ENCODE measurements at regions not wholly inside any gene's neighbourhood (a gene's known extent, or its start where the extent isn't known, plus 50 kb on each side); places are given as distances from the start of the nearest gene placed in this dataset.

DNA sequence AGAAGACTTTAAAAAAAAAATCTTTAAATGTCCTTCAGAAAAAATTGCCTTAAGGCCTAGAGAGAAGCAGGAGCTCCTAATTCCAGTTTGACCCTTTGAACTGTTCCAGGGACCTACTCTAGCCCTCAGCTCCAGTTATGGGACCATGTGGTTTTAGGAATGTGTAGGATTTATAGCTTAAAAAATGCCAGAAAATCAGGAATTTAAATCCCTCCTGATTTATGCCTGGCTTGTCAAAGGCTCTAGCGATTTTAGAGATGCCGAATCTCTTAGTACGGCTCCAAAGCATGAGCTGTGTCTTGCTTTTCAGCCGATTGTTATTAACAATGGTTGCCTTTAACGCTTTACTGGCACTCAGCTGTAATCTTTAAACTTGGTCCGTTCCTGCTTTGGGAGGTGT, 130.6 kb upstream of the NPVF start:
- ATAC-seq = no peak
- no peak overlapping the region for H3K9ac ChIP-seq (ENCODE audit: low read length)
- TF ChIP-seq, protein P1, sequence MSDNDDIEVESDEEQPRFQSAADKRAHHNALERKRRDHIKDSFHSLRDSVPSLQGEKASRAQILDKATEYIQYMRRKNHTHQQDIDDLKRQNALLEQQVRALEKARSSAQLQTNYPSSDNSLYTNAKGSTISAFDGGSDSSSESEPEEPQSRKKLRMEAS (IDR thresholded peaks at IDR 0.05) = no peak
- TF ChIP-seq, protein P2, sequence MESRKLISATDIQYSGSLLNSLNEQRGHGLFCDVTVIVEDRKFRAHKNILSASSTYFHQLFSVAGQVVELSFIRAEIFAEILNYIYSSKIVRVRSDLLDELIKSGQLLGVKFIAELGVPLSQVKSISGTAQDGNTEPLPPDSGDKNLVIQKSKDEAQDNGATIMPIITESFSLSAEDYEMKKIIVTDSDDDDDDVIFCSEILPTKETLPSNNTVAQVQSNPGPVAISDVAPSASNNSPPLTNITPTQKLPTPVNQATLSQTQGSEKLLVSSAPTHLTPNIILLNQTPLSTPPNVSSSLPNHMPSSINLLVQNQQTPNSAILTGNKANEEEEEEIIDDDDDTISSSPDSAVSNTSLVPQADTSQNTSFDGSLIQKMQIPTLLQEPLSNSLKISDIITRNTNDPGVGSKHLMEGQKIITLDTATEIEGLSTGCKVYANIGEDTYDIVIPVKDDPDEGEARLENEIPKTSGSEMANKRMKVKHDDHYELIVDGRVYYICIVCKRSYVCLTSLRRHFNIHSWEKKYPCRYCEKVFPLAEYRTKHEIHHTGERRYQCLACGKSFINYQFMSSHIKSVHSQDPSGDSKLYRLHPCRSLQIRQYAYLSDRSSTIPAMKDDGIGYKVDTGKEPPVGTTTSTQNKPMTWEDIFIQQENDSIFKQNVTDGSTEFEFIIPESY (IDR thresholded peaks at IDR 0.05; ENCODE audit: extremely low read depth, insufficient replicate concordance, low read length) = no peak
- TF ChIP-seq CEBPB (IDR thresholded peaks at IDR 0.05; ENCODE audit: low read depth) = no peak
- TF ChIP-seq, protein P3, sequence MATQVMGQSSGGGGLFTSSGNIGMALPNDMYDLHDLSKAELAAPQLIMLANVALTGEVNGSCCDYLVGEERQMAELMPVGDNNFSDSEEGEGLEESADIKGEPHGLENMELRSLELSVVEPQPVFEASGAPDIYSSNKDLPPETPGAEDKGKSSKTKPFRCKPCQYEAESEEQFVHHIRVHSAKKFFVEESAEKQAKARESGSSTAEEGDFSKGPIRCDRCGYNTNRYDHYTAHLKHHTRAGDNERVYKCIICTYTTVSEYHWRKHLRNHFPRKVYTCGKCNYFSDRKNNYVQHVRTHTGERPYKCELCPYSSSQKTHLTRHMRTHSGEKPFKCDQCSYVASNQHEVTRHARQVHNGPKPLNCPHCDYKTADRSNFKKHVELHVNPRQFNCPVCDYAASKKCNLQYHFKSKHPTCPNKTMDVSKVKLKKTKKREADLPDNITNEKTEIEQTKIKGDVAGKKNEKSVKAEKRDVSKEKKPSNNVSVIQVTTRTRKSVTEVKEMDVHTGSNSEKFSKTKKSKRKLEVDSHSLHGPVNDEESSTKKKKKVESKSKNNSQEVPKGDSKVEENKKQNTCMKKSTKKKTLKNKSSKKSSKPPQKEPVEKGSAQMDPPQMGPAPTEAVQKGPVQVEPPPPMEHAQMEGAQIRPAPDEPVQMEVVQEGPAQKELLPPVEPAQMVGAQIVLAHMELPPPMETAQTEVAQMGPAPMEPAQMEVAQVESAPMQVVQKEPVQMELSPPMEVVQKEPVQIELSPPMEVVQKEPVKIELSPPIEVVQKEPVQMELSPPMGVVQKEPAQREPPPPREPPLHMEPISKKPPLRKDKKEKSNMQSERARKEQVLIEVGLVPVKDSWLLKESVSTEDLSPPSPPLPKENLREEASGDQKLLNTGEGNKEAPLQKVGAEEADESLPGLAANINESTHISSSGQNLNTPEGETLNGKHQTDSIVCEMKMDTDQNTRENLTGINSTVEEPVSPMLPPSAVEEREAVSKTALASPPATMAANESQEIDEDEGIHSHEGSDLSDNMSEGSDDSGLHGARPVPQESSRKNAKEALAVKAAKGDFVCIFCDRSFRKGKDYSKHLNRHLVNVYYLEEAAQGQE (IDR thresholded peaks at IDR 0.05; ENCODE audit: low read depth) = no peak
- no peak for TF ChIP-seq ZFX (IDR thresholded peaks at IDR 0.05)
- TF ChIP-seq, protein P4, sequence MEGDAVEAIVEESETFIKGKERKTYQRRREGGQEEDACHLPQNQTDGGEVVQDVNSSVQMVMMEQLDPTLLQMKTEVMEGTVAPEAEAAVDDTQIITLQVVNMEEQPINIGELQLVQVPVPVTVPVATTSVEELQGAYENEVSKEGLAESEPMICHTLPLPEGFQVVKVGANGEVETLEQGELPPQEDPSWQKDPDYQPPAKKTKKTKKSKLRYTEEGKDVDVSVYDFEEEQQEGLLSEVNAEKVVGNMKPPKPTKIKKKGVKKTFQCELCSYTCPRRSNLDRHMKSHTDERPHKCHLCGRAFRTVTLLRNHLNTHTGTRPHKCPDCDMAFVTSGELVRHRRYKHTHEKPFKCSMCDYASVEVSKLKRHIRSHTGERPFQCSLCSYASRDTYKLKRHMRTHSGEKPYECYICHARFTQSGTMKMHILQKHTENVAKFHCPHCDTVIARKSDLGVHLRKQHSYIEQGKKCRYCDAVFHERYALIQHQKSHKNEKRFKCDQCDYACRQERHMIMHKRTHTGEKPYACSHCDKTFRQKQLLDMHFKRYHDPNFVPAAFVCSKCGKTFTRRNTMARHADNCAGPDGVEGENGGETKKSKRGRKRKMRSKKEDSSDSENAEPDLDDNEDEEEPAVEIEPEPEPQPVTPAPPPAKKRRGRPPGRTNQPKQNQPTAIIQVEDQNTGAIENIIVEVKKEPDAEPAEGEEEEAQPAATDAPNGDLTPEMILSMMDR (IDR thresholded peaks at IDR 0.05 in 2 of 3, conservative IDR thresholded peaks at IDR 0.05 in 1 of 3; ENCODE audit: borderline replicate concordance in 1 of 3, insufficient read depth in 1 of 3, low read depth in 2 of 3, low read length in 2 of 3) = no peak
- no peak for TF ChIP-seq JUND (IDR thresholded peaks at IDR 0.05)
- TF ChIP-seq, protein P5, sequence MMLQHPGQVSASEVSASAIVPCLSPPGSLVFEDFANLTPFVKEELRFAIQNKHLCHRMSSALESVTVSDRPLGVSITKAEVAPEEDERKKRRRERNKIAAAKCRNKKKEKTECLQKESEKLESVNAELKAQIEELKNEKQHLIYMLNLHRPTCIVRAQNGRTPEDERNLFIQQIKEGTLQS (IDR thresholded peaks at IDR 0.05) = no peak
- no peak for TF ChIP-seq ZNF274 (IDR thresholded peaks at IDR 0.05; ENCODE audit: low read depth, low read length)
- TF ChIP-seq ELF1 (IDR thresholded peaks at IDR 0.05; ENCODE audit: borderline replicate concordance, low read depth) = no peak
- no peak for TF ChIP-seq TCF7L2 (IDR thresholded peaks at IDR 0.05; ENCODE audit: borderline replicate concordance, extremely low read depth, insufficient read depth, insufficient read length)
- no peak for TF ChIP-seq EZH2 (IDR thresholded peaks at IDR 0.05)
- no peak for TF ChIP-seq EGR1 (IDR thresholded peaks at IDR 0.05; ENCODE audit: low read depth)
- TF ChIP-seq SIN3A (IDR thresholded peaks at IDR 0.05; ENCODE audit: low read depth) = no peak
- TF ChIP-seq POLR2AphosphoS5 (IDR thresholded peaks at IDR 0.05; ENCODE audit: low read depth, low read length) = no peak
- no peak for TF ChIP-seq SP1 (IDR thresholded peaks at IDR 0.05; ENCODE audit: low read depth)
- no peak for TF ChIP-seq FOSL1 (IDR thresholded peaks at IDR 0.05; ENCODE audit: low read depth)
- ChIA-PET RAD21 (ENCODE audit: low non-redundant PET in 1 of 2, low total read pairs in 2 of 2, uncharacterized antibody in 2 of 2, unreplicated experiment in 2 of 2) (no interaction called here), POLR2A (no interaction called here), CTCF (no interaction called here)
- no peak overlapping the region for H3K4me3 ChIP-seq (replicated peaks in 1 of 2; ENCODE audit: low read depth in 1 of 2, low read length in 2 of 2)
- no peaks in the 10 kb centered on the region; the same call in 1 of the 2 replicates for H3K9me2 ChIP-seq (ENCODE audit: insufficient read depth)
- no peaks in the 10 kb centered on the region for H4K20me1 ChIP-seq (ENCODE audit: insufficient read depth)
- H3K4me2 ChIP-seq (ENCODE audit: low read length) = no peak overlapping the region
- BruUV-seq (replicated peaks) = no TSS peak
- no peaks in the 10 kb centered on the region for H3K9me3 ChIP-seq (ENCODE audit: control insufficient read depth in 1 of 2, insufficient read depth in 1 of 2, low read depth in 1 of 2, low read length in 2 of 2)
- H3K27me3 ChIP-seq (ENCODE audit: insufficient read depth, low read length) = peaks cover 14% of the 10 kb centered on the region; the same call in 1 of the 2 replicates
- H3K36me3 ChIP-seq (ENCODE audit: control insufficient read depth in 1 of 2, insufficient read depth in 2 of 2, low read length in 2 of 2) = no peaks in the 10 kb centered on the region
- H3K79me2 ChIP-seq (ENCODE audit: insufficient read depth, low read length) = no peaks in the 10 kb centered on the region
- intact Hi-C loops (cut with micrococcal nuclease) = no loop called here
- DNase-seq (ENCODE audit: low read depth, low spot score) = no peak
- no peak overlapping the region for H2AFZ ChIP-seq (ENCODE audit: low read depth, low read length, poor library complexity, severe bottlenecking)
- no peak overlapping the region for H3K27ac ChIP-seq (ENCODE audit: low read depth, low read length)
- no peaks in the 10 kb centered on the region for H3K4me1 ChIP-seq (ENCODE audit: control insufficient read depth in 1 of 2, insufficient read depth in 2 of 2, low read length in 2 of 2)

All from HCT116 (cell line).